ENCODE measurements at regions not wholly inside any gene's neighbourhood (a gene's known extent, or its start where the extent isn't known, plus 50 kb on each side); places are given as distances from the start of the nearest gene placed in this dataset.

DNA sequence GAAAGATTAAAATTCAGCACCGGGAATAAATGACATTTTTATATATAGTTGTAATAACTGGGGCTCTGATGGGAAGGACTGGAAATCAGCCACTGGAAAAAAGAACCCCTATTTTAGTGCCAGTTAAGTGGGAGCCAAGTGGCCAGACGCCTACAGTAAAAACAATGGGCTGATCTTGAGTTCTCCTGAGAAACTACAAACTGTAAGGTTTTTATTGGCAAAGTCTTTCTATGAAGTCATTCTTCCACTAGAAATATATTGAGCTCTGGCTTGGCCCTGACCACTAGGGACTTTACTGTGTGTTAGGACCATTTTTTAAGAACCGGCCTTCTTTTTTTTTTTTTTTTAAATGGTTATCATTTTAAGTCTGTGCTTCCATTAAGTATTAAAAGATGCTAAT is 79.6 kb downstream of the ZNF22 start:
- H3K9me3 ChIP-seq (replicated peaks): peaks cover 11% of the 10 kb centered on the region
- H3K36me3 ChIP-seq: no peaks in the 10 kb centered on the region
- no peak overlapping the region for H3K4me3 ChIP-seq
- H3K27me3 ChIP-seq (ENCODE audit: low read depth): peaks cover 26% of the 10 kb centered on the region
- no peaks in the 10 kb centered on the region for H3K4me1 ChIP-seq
- intact Hi-C loops (cut with micrococcal nuclease): no loop called here
- no peak overlapping the region for H3K27ac ChIP-seq (replicated peaks)
- DNase-seq: no peak
- TF ChIP-seq, protein P1, sequence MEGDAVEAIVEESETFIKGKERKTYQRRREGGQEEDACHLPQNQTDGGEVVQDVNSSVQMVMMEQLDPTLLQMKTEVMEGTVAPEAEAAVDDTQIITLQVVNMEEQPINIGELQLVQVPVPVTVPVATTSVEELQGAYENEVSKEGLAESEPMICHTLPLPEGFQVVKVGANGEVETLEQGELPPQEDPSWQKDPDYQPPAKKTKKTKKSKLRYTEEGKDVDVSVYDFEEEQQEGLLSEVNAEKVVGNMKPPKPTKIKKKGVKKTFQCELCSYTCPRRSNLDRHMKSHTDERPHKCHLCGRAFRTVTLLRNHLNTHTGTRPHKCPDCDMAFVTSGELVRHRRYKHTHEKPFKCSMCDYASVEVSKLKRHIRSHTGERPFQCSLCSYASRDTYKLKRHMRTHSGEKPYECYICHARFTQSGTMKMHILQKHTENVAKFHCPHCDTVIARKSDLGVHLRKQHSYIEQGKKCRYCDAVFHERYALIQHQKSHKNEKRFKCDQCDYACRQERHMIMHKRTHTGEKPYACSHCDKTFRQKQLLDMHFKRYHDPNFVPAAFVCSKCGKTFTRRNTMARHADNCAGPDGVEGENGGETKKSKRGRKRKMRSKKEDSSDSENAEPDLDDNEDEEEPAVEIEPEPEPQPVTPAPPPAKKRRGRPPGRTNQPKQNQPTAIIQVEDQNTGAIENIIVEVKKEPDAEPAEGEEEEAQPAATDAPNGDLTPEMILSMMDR (IDR thresholded peaks at IDR 0.05; ENCODE audit: borderline replicate concordance): no peak

DNA sequence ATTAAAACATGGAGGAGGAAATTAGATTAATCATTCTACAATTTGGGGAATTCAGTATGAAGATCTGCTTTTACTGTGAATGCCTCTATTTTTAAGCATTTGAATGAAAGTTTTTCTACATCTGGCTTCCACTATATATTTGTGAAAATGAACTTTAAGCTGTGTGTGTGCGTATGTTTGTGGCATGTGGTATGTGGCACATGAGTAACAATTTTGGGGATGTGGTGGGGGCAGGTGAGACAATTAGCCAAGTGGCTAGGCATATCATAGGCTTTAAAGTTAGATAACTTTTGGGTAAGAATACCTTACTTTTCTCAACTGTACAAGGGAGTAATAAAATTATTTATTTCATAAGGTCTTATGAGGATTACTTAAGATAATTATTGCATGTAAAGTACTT is 81.5 kb downstream of the ZNF22 start:
- H3K36me3 ChIP-seq: no peaks in the 10 kb centered on the region
- H3K4me3 ChIP-seq: no peak overlapping the region
- intact Hi-C loops (cut with micrococcal nuclease): no loop called here
- H3K9me3 ChIP-seq (replicated peaks): peaks cover 30% of the 10 kb centered on the region
- H3K27ac ChIP-seq (replicated peaks): no peak overlapping the region
- no peaks in the 10 kb centered on the region for H3K4me1 ChIP-seq
- H3K27me3 ChIP-seq (ENCODE audit: low read depth): peaks cover 23% of the 10 kb centered on the region
- DNase-seq: no peak
- TF ChIP-seq, protein P1 (IDR thresholded peaks at IDR 0.05; ENCODE audit: borderline replicate concordance): no peak

DNA sequence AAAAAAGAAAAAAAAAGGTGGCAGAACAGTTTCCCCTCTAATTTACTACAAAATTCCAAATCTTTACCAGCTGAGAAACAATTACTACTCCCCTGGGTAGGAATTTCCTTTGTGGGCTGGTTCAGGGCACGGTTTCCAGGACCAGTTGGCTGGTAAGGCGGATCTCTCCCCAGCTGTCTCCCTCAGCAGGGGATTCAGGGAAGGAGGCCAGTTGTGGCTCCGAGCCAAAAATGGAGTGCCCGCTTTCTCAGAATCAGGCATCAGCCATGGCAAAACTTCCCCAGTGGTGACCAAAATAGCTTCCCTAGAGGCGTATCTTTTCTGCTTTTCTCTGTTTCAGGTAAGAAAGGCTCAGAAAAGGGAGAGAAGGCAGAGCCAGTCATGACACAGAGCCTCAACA is 91.2 kb downstream of the ZNF22 start:
- no peak overlapping the region for H3K4me3 ChIP-seq
- H3K36me3 ChIP-seq: no peaks in the 10 kb centered on the region
- peaks cover 5% of the 10 kb centered on the region for H3K9me3 ChIP-seq (replicated peaks)
- TF ChIP-seq, protein P1 (IDR thresholded peaks at IDR 0.05; ENCODE audit: borderline replicate concordance): no peak
- no peak for DNase-seq
- peaks cover 21% of the 10 kb centered on the region for H3K27me3 ChIP-seq (ENCODE audit: low read depth)
- intact Hi-C loops (cut with micrococcal nuclease): no loop called here
- H3K27ac ChIP-seq (replicated peaks): no peak overlapping the region
- H3K4me1 ChIP-seq: no peaks in the 10 kb centered on the region

DNA sequence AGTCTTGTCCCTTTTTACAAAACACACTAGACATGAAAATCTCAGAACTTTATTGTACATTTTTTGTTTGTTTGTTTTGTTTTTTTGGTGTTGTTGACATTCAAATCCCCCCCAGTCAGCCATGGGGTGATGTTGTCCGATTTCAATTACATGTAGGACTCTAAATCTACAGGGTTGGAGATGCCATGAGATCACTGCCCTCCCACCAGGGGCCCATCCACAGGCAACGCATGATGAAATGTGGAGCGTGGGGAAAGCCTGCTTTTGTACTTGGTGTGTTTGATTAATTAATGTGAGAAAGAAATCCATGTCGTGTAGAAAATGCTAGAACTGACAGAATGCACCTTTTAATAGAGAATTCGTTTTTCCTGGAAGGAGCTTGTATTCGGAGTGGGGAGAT is 93.2 kb downstream of the ZNF22 start:
- TF ChIP-seq, protein P1 (IDR thresholded peaks at IDR 0.05; ENCODE audit: borderline replicate concordance): no peak
- no peak for DNase-seq
- Histone ChIP-seq H3K4me3 (no peak overlapping the region), H3K27me3 (ENCODE audit: low read depth) (peaks cover 24% of the 10 kb centered on the region), H3K36me3 (no peaks in the 10 kb centered on the region), H3K4me1 (no peaks in the 10 kb centered on the region), H3K9me3 (replicated peaks) (peaks cover 3% of the 10 kb centered on the region), H3K27ac (replicated peaks) (no peak overlapping the region)
- intact Hi-C loops (cut with micrococcal nuclease): no loop called here

DNA sequence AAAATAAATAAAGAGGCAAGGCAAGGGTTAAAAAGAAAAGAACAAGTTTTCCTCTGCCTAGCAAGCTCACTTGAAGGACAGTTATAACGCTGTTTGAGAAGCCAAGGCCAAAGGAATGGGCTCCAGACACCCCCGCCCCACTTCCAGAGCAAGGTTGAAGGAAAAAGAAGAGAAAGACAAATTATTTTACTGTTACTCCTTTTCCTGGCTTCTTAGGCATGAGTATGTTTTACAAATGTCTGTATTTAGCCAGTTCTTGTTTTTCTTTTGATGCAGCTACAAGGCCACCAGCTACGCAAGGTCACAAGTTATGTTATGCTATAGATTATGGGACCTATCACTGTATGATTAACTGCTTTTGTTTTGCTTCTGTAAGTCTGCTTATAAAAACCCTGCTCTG is 94.6 kb downstream of the ZNF22 start:
- H3K4me1 ChIP-seq: no peaks in the 10 kb centered on the region
- DNase-seq: no peak
- no peak overlapping the region for H3K27ac ChIP-seq (replicated peaks)
- H3K36me3 ChIP-seq: no peaks in the 10 kb centered on the region
- H3K27me3 ChIP-seq (ENCODE audit: low read depth): peaks cover 28% of the 10 kb centered on the region
- TF ChIP-seq, protein P1 (IDR thresholded peaks at IDR 0.05; ENCODE audit: borderline replicate concordance): no peak
- no peak overlapping the region for H3K4me3 ChIP-seq
- intact Hi-C loops (cut with micrococcal nuclease): no loop called here
- peaks cover 3% of the 10 kb centered on the region for H3K9me3 ChIP-seq (replicated peaks)

DNA sequence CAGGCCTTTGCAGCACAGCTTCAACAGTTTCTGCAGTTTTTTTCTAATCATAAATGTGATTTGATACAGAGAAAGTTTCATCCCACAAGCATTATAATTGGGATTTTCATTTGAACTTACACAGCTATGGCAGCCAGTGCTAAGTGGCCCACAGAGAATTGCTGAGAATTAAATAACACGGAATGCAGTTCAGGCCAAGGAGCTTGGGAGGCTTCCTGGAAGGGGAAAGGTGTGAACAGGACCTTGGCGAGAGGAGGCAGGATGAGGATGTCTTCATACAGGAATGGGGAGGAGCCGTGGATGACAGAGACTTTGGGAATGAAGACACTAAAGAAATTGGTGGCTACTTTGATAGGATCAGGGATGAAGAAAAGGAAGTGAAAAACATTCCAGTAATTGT is 95.3 kb downstream of the ZNF22 start:
- TF ChIP-seq, protein P1 (IDR thresholded peaks at IDR 0.05; ENCODE audit: borderline replicate concordance): no peak
- Histone ChIP-seq H3K4me3 (no peak overlapping the region), H3K9me3 (replicated peaks) (peaks cover 3% of the 10 kb centered on the region), H3K27ac (replicated peaks) (no peak overlapping the region), H3K27me3 (ENCODE audit: low read depth) (peaks cover 34% of the 10 kb centered on the region), H3K36me3 (no peaks in the 10 kb centered on the region), H3K4me1 (no peaks in the 10 kb centered on the region)
- DNase-seq: no peak
- intact Hi-C loops (cut with micrococcal nuclease): no loop called here

Data from left ventricle myocardium inferior (tissue), 1 donor.